Brain microvascular endothelial cell (primary cell): ENCODE measurements at regions not wholly inside any gene's neighbourhood (a gene's known extent, or its start where the extent isn't known, plus 50 kb on each side); places are given as distances from the start of the nearest gene placed in this dataset.

Experiments
- DNase-seq: peaks from one replicate; pipeline ENCODE4 v3.0.0-alpha.2; 2020
- H3K27ac ChIP-seq: fragments of 250-450 bp; sonication (Bioruptor Pico); 2 replicates; pipeline ENCODE4 v1.5.1; 2020; ENCODE audit warnings: mild to moderate bottlenecking, moderate library complexity
- H3K27me3 ChIP-seq: fragments of 250-450 bp; sonication (Bioruptor Pico); replicated peaks from 2 replicates; pipeline ENCODE4 v1.5.1; 2020; ENCODE audit warnings: mild to moderate bottlenecking
- H3K36me3 ChIP-seq: fragments of 250-450 bp; sonication (Bioruptor Pico); replicated peaks from 2 replicates; pipeline ENCODE4 v1.5.1; 2020; ENCODE audit warnings: mild to moderate bottlenecking
- H3K4me3 ChIP-seq: 2 replicates; pipeline ENCODE4 v1.5.1; 2011; ENCODE audit warnings: low read depth, mild to moderate bottlenecking, control low read depth, low read length, moderate library complexity
- in situ Hi-C: cut with HindIII; loops from 2 replicates; pipeline ENCODE4 v1.10.0; 2017; ENCODE audit warnings: low sequenced_read_pairs, low pct_ligation_motif_present
- TF ChIP-seq, protein P1 (sequence below): IDR thresholded peaks from 2 replicates; pipeline ENCODE4 v1.5.1; 2011; ENCODE audit warnings: low read depth, mild to moderate bottlenecking, moderate library complexity, low read length, control low read depth, inconsistent platforms; ENCODE audit errors: missing control alignments

DNA sequence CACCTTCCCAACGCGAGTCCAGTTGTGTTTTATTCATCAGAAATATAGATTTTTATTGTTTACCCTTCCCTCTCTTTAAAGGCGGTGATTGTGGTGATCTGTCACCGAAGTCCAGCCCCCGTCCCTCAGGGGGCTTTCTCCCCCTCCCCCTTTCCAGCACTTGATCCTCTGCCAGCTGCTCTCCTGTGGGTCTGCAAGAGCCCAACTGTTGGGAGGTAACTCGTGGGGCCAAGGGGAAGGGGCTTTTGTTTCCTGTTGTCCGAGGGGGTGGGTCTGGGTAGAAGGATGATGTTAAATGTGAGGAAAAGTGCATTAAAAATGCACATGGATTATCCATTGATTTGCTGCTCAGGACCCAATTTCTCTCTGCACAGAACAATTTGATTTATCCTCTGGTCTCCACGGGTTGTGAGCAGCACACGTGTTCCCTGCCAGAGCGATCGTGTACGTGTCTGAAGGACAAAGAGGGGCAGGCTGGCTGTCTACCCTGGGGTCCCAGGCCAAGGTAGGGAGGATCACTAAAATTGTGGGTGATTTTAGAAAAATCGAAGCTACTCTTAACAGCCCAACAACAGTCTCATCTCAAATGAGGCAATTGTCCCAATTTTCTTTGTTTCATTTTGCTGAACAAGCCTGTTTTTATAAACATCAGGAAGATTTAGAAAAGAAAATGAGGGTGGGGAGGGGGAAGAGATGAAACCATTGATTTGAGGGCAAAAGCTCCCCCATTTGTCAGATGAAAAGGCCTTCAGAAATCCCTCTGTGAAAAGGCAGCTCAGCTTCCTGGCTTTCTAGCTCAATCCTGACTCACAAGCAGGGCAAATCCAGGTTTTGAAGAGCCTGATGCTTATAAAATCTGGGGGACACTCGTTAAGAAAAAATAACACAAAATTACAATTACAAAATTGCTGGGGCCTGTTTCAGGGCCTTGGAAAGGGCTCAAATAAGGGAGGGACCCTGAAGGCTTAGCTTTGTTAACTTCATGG lies 176.2 kb downstream of the RHOU start:
- H3K27me3 ChIP-seq = peaks cover 6% of the 10 kb centered on the region
- no peaks in the 10 kb centered on the region for H3K36me3 ChIP-seq
- TF ChIP-seq, protein P1, sequence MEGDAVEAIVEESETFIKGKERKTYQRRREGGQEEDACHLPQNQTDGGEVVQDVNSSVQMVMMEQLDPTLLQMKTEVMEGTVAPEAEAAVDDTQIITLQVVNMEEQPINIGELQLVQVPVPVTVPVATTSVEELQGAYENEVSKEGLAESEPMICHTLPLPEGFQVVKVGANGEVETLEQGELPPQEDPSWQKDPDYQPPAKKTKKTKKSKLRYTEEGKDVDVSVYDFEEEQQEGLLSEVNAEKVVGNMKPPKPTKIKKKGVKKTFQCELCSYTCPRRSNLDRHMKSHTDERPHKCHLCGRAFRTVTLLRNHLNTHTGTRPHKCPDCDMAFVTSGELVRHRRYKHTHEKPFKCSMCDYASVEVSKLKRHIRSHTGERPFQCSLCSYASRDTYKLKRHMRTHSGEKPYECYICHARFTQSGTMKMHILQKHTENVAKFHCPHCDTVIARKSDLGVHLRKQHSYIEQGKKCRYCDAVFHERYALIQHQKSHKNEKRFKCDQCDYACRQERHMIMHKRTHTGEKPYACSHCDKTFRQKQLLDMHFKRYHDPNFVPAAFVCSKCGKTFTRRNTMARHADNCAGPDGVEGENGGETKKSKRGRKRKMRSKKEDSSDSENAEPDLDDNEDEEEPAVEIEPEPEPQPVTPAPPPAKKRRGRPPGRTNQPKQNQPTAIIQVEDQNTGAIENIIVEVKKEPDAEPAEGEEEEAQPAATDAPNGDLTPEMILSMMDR = no peak
- in situ Hi-C loops = no loop called here
- no peak for DNase-seq
- no peak overlapping the region for H3K27ac ChIP-seq
- H3K4me3 ChIP-seq = no peak overlapping the region

DNA sequence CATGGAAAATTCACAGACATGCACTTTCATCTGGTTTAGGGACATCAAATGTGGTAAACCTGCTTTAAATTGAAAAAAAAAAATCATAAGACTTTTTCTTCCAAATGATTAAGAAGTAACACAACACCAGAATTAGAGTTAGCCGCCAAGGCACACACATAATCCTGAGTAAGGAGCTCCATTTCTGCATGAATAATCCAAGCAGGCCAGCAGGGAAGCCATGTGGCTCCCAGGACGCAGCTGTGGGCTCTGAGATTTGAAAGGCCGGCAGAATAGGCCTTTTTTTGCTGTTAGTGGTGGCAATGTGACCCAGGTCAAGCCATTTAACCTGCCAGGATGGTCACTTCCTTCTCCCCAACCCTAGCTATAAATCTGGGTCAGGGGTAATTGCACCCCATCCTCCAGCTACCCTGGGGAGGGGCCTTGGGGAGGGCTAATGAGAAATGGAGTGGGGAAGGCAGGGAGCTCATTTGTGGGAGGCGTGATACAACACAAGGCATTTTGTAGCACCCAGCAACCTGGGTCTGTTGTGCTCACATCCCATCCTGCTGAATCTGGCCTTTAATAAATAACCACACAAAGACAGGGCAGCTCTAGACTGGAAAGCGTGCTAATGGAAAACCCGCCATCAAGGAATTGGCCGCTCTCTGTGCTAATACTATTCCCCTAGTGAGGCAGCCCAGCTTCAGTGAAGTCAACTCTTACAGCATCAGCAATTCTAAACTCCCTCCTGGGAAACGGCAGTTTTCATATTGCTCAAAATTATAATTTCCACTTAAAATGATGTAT lies 178.5 kb downstream of the RHOU start:
- TF ChIP-seq, protein P1 = no peak
- in situ Hi-C loops = no loop called here
- no peak overlapping the region for H3K4me3 ChIP-seq
- DNase-seq = no peak
- H3K27ac ChIP-seq = no peak overlapping the region
- H3K36me3 ChIP-seq = no peaks in the 10 kb centered on the region
- peaks cover 3% of the 10 kb centered on the region for H3K27me3 ChIP-seq

GRCh38 chr1:228914700-228915099 lies 179.4 kb downstream of the RHOU start:
- DNase-seq = no peak
- Histone ChIP-seq H3K27ac (no peak overlapping the region), H3K27me3 (no peaks in the 10 kb centered on the region), H3K36me3 (no peaks in the 10 kb centered on the region), H3K4me3 (no peak overlapping the region)
- in situ Hi-C loops = no loop called here
- TF ChIP-seq, protein P1 = no peak

GRCh38 chr1:228917342-228917741 lies 182.1 kb downstream of the RHOU start:
- no peaks in the 10 kb centered on the region for H3K36me3 ChIP-seq
- H3K27ac ChIP-seq = no peak overlapping the region
- TF ChIP-seq, protein P1 = no peak
- DNase-seq = no peak
- no peaks in the 10 kb centered on the region for H3K27me3 ChIP-seq
- in situ Hi-C loops = no loop called here
- H3K4me3 ChIP-seq = no peak overlapping the region

GRCh38 chr1:228917755-228918154 lies 182.5 kb downstream of the RHOU start:
- no peaks in the 10 kb centered on the region for H3K36me3 ChIP-seq
- no peak overlapping the region for H3K4me3 ChIP-seq
- in situ Hi-C loops = no loop called here
- no peaks in the 10 kb centered on the region for H3K27me3 ChIP-seq
- TF ChIP-seq, protein P1 = no peak
- H3K27ac ChIP-seq = no peak overlapping the region
- no peak for DNase-seq
